ENCODE measurements at regions not wholly inside any gene's neighbourhood (a gene's known extent, or its start where the extent isn't known, plus 50 kb on each side); places are given as distances from the start of the nearest gene placed in this dataset.

DNA sequence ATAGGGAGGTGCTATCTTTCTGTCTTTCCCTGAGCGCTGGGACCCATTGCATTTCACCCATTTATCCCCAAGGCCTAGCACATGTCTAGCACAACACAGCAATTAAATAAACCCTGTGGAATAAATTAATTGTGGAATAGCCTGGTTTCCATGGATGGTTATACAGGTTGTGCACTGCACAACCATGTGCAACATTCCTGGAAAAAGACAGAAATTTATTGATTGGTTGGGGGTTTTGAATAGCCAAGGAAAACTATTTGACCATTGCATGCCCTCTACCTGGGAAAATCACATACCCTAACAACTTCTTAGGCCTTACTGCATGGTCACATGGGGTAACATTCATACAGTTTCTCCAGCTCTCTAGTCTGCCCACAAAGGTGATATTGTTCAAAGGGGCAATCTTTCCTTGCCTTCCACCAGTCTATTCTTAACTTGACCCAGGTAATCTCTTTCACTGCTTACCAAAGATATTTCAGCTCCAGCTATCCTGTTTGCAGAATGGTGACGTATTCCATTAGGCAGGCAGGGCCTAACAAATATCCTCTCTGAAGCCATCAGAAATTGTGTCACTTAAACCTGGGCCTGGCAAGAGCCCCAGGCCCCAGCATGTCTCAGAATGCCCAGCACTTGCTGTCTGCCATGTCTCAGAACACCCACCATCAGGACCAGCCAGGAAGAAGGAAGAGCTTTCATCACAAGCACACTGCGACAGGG lies 157.9 kb upstream of the RAB4A start:
- no peak for DNase-seq (ENCODE audit: low read depth)

- no peak for DNase-seq (ENCODE audit: low read depth)
These were observed 156.6 kb upstream of the RAB4A start for GRCh38 chr1:229114315-229114714.

DNA sequence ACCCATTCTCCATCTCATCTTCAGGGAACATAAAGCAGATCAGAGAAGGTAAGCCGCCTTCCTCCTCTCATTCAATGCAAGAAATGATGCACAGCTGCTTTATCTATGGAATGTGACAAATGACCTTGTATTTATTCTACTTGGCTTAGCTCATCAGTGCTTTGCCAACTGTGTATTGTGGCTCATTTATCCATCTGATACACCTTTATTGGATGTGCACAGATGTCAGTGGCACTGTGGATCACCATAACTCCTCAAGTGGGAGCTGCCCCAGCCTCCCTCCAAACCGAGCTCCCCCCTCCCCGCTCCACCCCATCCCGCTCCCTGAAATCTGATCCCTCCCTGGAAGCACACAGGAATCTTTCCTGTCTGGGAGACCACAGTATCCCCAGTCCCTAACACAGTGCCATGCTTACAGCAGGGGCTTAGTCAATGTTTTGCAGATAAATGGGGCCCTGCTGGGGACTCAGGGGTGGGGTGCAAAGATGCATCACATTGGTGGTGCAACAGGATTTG lies 156.0 kb upstream of the RAB4A start:
- DNase-seq (ENCODE audit: low read depth), result no peak

- DNase-seq (ENCODE audit: low read depth), result no peak
These were observed 154.8 kb upstream of the RAB4A start for GRCh38 chr1:229116114-229116513.

DNA sequence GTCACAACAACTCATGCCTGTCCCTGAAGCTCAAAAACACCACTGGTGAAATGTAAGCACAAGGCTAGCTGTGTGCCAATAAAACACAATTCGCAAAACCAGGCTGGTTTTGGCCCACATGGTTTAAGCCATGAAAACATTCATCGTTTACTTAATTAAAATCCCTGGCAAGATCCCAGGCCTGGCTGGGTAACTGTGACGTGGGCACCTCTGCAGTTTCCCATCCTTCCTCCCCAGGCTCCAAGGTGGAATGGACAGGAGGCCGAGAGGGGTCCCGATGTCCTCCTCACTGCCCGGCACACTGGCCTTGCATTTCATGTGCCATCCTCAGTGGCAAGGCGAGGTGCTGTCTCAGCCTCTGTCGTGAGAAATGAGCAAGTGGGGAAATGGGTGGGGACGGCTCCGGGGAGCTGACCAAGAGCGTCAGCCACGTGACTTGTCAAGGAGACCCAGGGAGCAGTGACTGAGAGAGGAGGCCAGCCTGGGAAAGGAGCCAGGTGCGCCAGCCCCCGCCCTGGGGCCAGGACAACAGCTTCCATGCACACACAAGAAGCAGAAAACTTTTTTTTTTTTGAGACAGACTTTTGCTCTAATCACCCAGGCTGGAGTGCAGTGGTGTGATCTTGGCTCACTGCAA lies 153.1 kb upstream of the RAB4A start:
- no peak for DNase-seq (ENCODE audit: low read depth)

- no peak for DNase-seq (ENCODE audit: low read depth)
These were observed 152.3 kb upstream of the RAB4A start for GRCh38 chr1:229118477-229119061.

DNA sequence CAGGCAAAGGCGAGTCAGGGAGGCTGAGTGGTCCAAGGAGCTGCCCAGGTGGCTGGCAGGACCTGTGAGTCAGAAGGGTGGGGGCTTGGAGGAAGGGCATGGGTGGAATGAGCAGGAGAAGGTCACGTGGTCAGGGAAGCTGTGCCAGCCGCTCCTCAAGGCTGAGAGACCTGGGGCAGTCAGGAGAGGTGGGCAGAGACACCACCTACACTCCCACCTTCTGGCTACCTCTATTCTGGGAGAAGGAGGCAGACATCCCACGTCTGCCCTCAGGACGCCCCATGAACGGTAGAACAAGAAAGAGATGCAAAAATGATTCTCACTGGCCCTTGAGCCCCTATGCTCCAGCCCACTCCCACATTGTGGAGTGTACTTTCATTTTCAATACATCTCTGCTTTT lies 151.8 kb upstream of the RAB4A start:
- DNase-seq (ENCODE audit: low read depth), result no peak

- DNase-seq (ENCODE audit: low read depth), result no peak
These were observed 151.0 kb upstream of the RAB4A start for GRCh38 chr1:229119876-229120275.

DNA sequence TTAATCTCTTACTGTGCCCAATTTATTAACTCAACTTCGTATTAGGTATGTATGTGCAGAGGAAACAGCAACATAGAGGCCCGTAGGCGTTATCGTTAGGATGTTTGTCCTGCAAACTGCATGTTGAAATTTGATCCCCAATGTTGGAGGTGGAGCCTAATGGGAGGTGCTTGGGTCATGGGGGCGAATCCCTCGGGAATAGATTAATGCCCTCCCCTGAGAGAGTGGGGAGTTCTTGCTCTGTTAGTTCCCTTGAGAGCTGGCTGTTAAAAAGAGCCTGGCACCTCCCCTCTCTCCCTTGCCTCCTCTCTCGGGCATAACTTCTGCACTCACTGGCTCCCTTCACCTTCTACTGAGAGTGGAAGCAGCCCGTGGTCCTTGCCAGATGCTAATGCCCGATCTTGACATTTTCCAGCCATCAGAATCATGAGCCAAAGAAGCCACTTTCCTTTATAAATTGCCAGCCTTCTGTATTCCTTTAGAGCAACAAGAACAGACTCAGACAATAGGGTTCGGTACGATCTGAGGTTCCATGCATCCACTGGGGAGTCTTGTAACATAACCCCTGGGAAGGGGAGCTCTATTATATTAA lies 149.0 kb upstream of the RAB4A start:
- no peak for DNase-seq (ENCODE audit: low read depth)

DNA sequence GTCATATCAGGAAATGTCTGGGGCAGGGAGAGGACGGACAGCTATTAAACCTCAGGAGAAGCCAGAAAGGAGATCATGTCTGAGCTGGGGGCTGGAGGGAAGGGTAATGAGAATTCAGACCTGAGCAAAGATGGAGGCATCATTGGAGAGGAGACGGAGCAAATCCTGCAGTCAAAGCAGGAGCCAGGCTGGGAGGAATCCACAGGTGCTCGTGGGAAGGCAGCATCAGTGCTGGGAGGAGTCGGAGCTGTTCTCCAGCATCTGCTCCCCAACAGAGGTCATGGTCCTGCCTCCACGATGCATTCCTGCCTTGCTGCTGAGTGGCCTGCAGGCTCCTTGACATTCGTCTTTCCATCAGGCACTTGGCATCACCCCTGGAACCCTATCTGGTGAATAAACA lies 148.3 kb upstream of the RAB4A start:
- no peak for DNase-seq (ENCODE audit: low read depth)

DNA sequence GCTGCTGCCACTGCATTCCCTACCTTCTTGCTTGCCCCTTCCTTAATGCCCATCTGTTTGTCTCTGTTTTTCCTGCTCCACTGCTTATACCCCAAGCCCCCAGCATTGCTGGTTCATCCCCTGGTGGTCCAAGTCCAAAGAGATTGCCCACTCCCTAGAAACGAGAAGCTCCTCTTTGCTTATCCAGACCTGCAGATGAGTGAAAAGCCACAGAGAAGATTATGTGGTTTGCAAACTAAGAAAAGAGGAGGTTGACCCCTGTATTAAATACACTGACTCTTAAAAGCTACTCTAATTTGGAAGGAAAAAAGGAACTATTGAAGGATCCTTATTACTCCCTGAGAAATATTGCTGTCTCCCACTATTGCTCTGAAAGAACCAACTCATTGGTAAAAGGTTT lies 146.8 kb upstream of the RAB4A start:
- DNase-seq (ENCODE audit: low read depth), result no peak

- no peak for DNase-seq (ENCODE audit: low read depth)
These were observed 146.3 kb upstream of the RAB4A start for GRCh38 chr1:229124520-229125124.

- DNase-seq (ENCODE audit: low read depth), result no peak
These were observed 143.6 kb upstream of the RAB4A start for GRCh38 chr1:229127301-229127700.

- DNase-seq (ENCODE audit: low read depth), result no peak
These were observed 142.8 kb upstream of the RAB4A start for GRCh38 chr1:229128066-229128608.

DNA sequence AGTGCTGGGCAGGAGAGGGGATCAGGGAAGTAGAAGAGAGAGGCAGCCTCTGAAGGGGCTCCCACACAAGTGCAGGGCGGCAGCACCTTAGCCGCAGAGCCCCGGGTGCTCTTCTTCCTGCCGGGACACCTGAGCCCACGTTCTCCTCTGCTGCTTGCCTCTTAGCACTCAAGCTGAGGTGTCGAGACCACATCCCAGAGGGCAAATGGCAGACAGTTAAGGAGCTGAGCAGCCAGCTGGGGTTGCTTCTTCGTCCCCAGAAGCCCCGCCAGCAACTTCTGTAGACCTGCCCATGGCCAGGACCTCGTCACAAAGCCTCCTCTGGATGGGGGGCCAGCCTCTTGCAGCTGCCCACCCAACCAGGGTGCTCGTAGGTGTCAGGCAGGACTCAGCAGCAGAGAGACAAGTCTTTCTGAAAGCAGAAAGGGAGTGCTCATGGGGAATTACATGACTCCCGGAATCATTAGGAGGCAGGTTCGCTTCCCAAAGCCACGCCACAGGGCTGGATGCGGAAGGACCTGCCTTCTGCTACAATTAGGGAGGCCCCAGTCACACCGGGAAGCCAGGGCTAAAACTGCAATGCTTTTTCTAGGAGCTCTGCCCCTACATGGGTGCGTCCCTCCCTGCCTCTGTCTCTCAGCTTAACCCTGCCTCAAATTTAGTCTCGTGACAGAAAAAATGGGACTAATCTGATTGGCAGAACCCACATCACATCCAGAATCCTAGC lies 141.4 kb upstream of the RAB4A start:
- no peak for DNase-seq (ENCODE audit: low read depth)

DNA sequence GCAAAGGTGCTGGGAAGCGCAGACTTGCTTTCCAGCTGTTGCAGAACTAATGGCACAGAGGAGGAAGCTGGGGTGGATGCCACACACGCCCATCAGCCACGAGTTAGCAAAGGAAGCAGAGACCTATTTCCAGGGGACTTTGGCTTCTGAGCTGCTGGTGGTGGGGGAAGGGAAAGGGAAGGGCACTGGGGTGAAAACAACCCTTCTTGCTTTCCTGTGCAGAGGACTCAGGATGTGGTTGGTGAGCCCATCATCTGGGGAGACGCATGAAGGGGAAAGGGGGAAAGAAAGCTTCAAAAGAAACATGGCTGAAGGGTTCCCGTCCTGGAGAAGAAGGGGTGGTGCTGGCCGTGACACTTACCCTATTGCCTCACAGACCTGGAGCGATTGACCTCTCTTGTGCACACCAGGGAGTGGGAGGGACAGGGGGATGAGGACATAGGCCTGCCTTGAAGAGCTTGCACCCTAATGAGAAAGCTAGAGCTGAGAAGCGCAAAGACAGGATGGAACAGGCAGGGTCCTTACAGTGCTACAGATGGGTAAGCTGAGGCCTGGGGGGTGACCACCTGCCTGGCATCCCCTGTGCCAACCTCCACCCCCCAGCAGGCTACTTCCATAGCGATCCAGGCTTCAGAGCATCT lies 140.8 kb upstream of the RAB4A start:
- no peak for DNase-seq (ENCODE audit: low read depth)

- no peak for DNase-seq (ENCODE audit: low read depth)
These were observed 139.4 kb upstream of the RAB4A start for GRCh38 chr1:229131243-229132105.

DNA sequence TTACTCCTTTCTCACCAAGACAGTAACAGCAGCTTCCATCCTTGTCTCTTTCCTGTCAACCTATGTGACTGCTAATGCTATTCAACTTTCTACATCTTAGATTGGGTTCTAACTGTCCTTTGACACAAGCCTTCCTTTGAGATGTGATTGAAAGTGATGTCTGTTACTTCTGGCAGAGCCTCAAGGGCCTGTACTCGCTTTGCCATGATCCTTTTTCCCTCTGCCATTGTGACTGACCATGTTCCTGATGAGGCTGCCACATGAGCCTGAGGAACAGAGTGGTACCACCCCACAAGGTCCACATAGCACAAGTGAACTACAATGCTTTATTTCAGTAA lies 138.8 kb upstream of the RAB4A start:
- no peak for DNase-seq (ENCODE audit: low read depth)

GRCh38 chr1:229132706-229133105 lies 138.2 kb upstream of the RAB4A start:
- no peak for DNase-seq (ENCODE audit: low read depth)

DNA sequence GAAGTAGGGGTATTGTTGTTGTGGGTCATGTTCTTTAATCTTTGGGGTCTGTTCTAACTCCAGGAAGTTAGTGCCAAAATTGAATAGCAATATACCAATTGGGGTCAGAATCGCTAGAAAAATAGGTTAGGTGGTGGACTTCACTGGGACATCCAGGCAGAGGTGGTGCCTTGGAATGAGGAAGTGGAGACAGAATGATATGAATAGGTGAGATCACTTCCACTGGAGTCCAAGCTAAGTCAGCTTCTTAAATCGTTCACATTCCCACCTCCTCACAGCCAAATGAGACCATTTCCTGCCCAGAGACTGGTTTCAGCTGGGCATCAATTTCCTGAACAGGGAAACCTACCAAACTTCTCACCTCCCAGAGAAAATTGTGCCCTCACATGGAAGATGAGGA lies 137.8 kb upstream of the RAB4A start:
- no peak for DNase-seq (ENCODE audit: low read depth)

Measured in stromal cell of bone marrow (primary cell).